Kidney epithelial cell (primary cell): ENCODE measurements at regions not wholly inside any gene's neighbourhood (a gene's known extent, or its start where the extent isn't known, plus 50 kb on each side); places are given as distances from the start of the nearest gene placed in this dataset.

Experiments
- DNase-seq: peaks from one replicate; pipeline ENCODE4 v3.0.0-alpha.2; 2010; ENCODE audit warnings: low read depth
- H3K27me3 ChIP-seq: 2 replicates; pipeline ENCODE4 v1.6.0; 2011; ENCODE audit warnings: low read length; ENCODE audit not compliant: control insufficient read depth, insufficient read depth
- H3K36me3 ChIP-seq: 2 replicates; pipeline ENCODE4 v1.5.1; 2011; ENCODE audit warnings: low read length; ENCODE audit not compliant: control insufficient read depth, insufficient read depth
- H3K4me3 ChIP-seq: 2 replicates; pipeline ENCODE4 v1.5.1; 2011; ENCODE audit warnings: low read depth, mild to moderate bottlenecking, control low read depth, low read length
- CTCF ChIP-seq: IDR thresholded peaks from 2 replicates; pipeline ENCODE4 v1.5.1; 2011; ENCODE audit warnings: mild to moderate bottlenecking, moderate library complexity, low read length, control low read depth, inconsistent platforms; ENCODE audit not compliant: insufficient read depth, poor library complexity, severe bottlenecking

- no peaks in the 10 kb centered on the region for H3K36me3 ChIP-seq
- DNase-seq, result no peak
- TF ChIP-seq CTCF, result peak; percentile 18
These were observed 207.6 kb downstream of the NAF1 start for GRCh38 chr4:162959046-162959445.

GRCh38 chr4:162957521-162958143 is 209.1 kb downstream of the NAF1 start:
- Histone ChIP-seq H3K4me3 (no peak overlapping the region), H3K27me3 (no peaks in the 10 kb centered on the region), H3K36me3 (no peaks in the 10 kb centered on the region)
- no peak for TF ChIP-seq CTCF
- DNase-seq, result no peak

More at GRCh38 chr4:162959046-162959445, 207.6 kb downstream of the NAF1 start:
- H3K4me3 ChIP-seq, result no peak overlapping the region
- no peaks in the 10 kb centered on the region for H3K27me3 ChIP-seq

GRCh38 chr4:162954976-162955375 is 211.7 kb downstream of the NAF1 start:
- no peaks in the 10 kb centered on the region for H3K36me3 ChIP-seq
- no peaks in the 10 kb centered on the region for H3K27me3 ChIP-seq
- no peak overlapping the region for H3K4me3 ChIP-seq
- no peak for TF ChIP-seq CTCF
- no peak for DNase-seq

GRCh38 chr4:162952232-162952631 is 214.5 kb downstream of the NAF1 start:
- Histone ChIP-seq H3K4me3 (no peak overlapping the region), H3K36me3 (no peaks in the 10 kb centered on the region), H3K27me3 (no peaks in the 10 kb centered on the region)
- DNase-seq, result peak; percentile 71
- no peak for TF ChIP-seq CTCF

GRCh38 chr4:162945713-162946112 is 221.0 kb downstream of the NAF1 start:
- DNase-seq, result no peak
- TF ChIP-seq CTCF, result no peak
- Histone ChIP-seq H3K27me3 (no peaks in the 10 kb centered on the region), H3K4me3 (no peak overlapping the region), H3K36me3 (no peaks in the 10 kb centered on the region)

- H3K27me3 ChIP-seq, result no peaks in the 10 kb centered on the region
- H3K36me3 ChIP-seq, result no peaks in the 10 kb centered on the region
- H3K4me3 ChIP-seq, result no peak overlapping the region
- DNase-seq, result no peak
- no peak for TF ChIP-seq CTCF
These were observed 223.4 kb downstream of the NAF1 start for GRCh38 chr4:162943263-162943662.
